GM12891 (cell line): ENCODE measurements at regions not wholly inside any gene's neighbourhood (a gene's known extent, or its start where the extent isn't known, plus 50 kb on each side); places are given as distances from the start of the nearest gene placed in this dataset.
A peak's percentile ranks its signal among the peaks of the same experiment; 100 is the strongest.
"Not testable (repeated sequence)": the region's sequence is repeated elsewhere in the genome, so short reads cannot be mapped to it uniquely, and the experiment has no call there.

Experiments
- DNase-seq: peaks from one replicate; pipeline ENCODE4 v3.0.0; 2011; ENCODE audit warnings: low spot score; ENCODE audit not compliant: insufficient read length
- FAIRE-seq: peaks from 2 replicates; lab custom pipeline; 2011; peaks lifted over from hg19 to GRCh38; lab: Jason Lieb, UNC
- PAX5 ChIP-seq: IDR thresholded peaks from 2 replicates; pipeline ENCODE4 v1.6.1; 2011; ENCODE audit warnings: low read length, moderate library complexity, mild to moderate bottlenecking; ENCODE audit not compliant: insufficient read depth, severe bottlenecking
- POLR2A ChIP-seq: IDR thresholded peaks from 2 replicates; pipeline ENCODE4 v1.6.1; 2011; ENCODE audit warnings: low read depth, low read length, control low read depth
- POLR2AphosphoS5 ChIP-seq: IDR thresholded peaks from 2 replicates; pipeline ENCODE4 v1.6.1; 2011; ENCODE audit warnings: low read depth, low read length, control low read depth
- POU2F2 ChIP-seq: IDR thresholded peaks from 2 replicates; pipeline ENCODE4 v1.6.1; 2011; ENCODE audit warnings: low read depth, mild to moderate bottlenecking, control low read depth, low read length, moderate library complexity
- SPI1 ChIP-seq: IDR thresholded peaks from 2 replicates; pipeline ENCODE4 v1.6.1; 2011; ENCODE audit warnings: low read depth, low read length, control low read depth
- TAF1 ChIP-seq: IDR thresholded peaks from 2 replicates; pipeline ENCODE4 v1.6.1; 2011; ENCODE audit warnings: low read depth, low read length, control low read depth

DNA sequence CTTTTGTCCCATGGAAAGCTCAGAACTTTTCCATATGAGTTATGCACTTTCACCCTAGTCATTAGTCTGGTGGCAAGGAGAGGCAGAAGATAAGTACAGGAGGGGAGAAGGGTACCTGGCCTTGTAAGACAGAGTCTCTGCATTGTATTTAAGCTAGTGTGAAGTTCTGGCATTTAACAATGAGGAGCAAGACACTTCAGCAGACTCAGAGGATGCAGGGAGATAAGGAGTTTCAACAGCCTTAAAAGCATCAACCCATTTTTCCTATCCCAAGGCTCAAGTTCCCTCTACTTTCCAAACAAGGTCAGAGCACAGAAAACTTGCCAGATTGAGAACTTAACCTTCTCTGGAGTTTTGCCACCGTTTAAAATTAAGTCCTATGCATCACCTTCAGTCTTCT lies 348.2 kb upstream of the VRK2 start:
- FAIRE-seq (no peak), DNase-seq (no peak)
- TF ChIP-seq POLR2A, result no peak
- no peak for TF ChIP-seq PAX5
- TF ChIP-seq TAF1, result no peak
- TF ChIP-seq POU2F2, result no peak
- no peak for TF ChIP-seq SPI1
- no peak for TF ChIP-seq POLR2AphosphoS5

DNA sequence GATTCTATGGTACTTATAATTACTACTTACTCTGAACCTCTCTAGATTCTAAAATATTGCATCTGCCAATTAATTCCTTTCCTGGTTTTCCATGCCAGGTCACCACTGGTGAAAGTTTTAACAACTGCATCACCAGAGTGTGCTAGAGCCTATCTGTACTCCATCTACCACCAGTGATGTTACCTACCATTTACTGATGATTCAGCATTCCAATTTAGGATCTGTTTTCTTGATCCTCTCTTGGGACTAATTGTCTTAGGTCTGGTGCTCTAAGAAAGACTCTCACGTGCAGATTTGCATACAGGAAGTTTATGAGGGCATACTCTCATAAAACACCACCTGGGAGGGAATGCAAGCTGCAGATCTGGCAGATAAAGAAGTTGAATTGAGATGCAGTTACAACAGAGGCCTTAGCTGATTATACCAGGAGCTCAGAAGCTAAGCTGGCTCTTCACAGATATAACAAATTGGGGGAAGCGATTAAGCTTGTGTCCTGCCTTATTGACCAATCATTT lies 347.6 kb upstream of the VRK2 start:
- no peak for TF ChIP-seq SPI1
- TF ChIP-seq TAF1, result no peak
- no peak for TF ChIP-seq PAX5
- TF ChIP-seq POU2F2, result no peak
- no peak for TF ChIP-seq POLR2AphosphoS5
- TF ChIP-seq POLR2A, result no peak
- DNase-seq (no peak), FAIRE-seq (no peak)

DNA sequence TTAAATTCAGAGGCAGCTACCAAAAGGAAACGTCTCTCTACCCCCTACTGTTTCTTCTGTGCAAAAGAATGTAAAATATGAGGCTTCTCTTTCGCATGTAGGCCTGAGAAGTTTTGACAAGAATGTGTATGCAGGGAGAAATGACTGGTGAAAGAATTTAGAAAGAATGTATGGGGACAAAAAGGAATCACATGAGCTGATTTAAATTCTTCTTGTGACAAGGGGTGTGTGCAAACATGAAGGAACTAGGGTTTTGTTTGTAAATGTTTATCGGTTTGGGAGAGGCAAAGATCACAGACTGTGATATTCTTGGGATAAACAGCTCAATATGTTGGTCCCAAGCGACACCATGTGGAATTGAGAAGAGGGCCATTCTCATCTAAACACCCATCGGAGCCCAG lies 345.2 kb upstream of the VRK2 start:
- no peak for TF ChIP-seq POLR2A
- TF ChIP-seq PAX5, result no peak
- TF ChIP-seq POLR2AphosphoS5, result no peak
- no peak for TF ChIP-seq TAF1
- TF ChIP-seq SPI1, result no peak
- TF ChIP-seq POU2F2, result no peak
- DNase-seq (no peak), FAIRE-seq (no peak)

DNA sequence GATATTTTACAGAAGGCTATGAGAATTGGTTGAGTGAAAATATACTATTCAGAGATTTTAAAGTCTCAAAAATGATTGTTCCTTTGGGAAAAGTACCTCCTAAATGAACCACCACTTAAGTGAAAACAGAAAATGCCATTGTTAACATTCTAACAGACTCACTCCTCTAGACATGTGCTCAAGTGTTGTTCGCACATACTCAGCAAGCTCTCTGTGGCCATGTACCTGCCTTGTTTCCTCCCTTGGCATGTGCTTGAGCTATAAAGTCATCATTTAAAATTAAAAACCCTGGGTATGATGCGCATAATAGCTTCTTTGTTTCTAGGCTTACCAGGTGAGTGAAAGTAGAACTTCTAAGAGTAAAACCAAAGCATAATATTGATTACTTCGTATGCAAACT lies 343.2 kb upstream of the VRK2 start:
- no peak for DNase-seq
- no peak for TF ChIP-seq SPI1
- no peak for TF ChIP-seq POLR2A
- no peak for TF ChIP-seq POLR2AphosphoS5
- no peak for TF ChIP-seq POU2F2
- TF ChIP-seq PAX5, result no peak
- TF ChIP-seq TAF1, result no peak
- no peak for FAIRE-seq

DNA sequence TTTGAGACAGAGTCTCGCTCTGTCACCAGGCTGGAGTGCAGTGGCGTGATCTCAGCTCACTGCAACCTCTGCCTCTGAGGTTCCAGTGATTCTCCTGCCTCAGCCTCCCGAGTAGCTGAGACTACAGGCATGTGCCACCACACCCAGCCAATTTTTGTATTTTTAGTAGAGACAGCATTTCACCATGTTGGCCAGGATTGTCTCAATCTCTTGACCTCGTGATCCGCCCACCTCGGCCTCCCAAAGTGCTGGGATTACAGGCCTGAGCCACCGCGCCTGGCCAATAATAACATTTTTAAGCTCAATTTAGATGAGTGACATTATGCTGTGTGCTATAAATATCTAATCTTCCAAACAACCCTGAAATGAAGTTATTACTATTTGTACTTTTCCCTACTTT lies 338.8 kb upstream of the VRK2 start:
- DNase-seq, FAIRE-seq: not testable (repeated sequence)

DNA sequence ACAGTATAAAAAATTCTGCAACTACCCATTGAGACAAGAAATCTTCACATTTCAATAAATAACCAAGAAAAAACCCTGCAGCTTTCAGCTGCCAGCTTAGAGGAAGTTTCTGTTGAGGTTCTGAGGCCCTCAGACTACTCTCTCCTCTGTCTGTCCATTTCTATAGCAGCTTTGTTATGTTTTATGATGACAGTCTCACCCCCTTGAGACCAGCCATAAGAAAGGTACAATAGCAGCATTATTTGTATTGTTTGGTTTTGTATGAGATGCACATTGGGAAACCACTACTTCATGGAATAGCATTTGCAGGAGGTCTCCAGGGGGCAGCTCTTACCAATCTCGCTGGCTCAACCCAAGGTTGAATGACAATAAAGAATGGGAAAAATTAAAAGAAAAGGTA lies 334.6 kb upstream of the VRK2 start:
- no peak for TF ChIP-seq TAF1
- no peak for TF ChIP-seq POLR2A
- TF ChIP-seq SPI1, result no peak
- TF ChIP-seq PAX5, result no peak
- TF ChIP-seq POU2F2, result no peak
- TF ChIP-seq POLR2AphosphoS5, result no peak
- no peak for FAIRE-seq
- no peak for DNase-seq

DNA sequence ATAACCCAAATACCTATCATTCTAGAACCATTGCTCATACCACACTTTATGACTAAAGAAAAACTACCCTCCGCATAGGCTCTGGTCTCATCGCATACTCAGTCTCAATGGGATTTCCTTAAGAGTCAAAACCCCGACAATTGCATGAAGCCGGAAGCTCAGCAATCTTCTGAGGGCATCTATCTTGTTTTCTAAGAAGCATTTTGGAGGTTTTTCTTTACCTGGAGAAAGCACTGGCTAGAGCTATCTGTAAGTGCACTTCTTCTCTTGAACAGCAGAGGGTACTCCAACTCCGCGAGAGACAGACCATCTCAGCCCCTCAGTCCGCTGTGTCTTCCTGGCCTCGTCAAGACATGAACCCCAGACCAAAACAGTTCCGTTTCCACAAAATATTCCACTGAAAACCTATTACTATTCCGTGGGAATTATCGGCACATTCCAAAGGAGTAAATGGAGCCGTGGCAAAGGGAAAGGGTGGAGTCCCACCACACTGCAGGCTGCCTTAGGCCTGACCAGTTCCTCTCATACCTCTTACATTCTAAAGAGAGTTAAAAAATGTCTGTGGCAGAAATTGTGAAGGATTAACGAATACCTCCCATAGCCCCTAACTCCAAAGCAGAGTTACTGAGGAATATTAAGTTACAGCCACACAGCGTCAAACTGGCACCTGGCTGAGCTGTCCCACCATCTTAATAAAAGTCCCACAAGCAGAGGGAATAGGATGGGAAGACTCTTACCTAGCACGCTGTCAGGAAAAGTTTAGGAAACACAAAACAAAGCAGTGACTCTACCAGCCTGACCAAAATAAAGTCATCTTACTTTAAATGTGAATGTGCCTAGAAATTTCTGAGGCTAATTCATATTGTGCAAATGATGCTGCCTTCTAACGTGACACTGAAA lies 325.6 kb upstream of the VRK2 start:
- DNase-seq (peak; percentile 15), FAIRE-seq (peak; percentile 95)

DNA sequence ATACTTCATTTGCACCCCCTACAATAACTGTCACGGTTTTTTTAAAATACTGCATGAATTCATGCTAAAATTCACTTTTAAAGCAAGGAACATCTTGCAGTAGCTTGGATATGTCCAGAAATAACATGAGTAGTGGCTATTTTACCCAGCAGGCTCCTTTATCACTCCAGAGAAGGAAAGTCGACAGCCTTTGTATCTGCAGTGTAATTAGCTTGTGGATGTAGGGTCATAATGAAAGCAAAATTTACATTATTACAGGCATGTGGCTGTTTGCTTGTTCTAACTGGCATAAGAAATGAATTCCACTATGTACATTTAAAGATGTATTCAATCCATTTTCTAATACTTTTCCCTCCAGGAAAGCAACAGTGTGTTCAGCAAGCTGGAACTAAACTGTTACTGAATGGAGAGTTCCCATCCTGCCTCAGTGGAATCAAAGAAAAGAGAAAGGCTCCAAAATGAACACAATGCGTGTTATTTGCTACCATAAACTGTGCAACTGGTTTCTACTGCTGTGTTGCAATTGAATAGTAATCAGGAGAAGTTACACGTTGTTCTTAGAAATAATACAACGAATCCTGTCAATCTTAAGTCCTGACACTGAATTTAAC lies 321.2 kb upstream of the VRK2 start:
- FAIRE-seq (no peak), DNase-seq (no peak)

More for the DNA sequence above, 325.6 kb upstream of the VRK2 start:
- no peak for TF ChIP-seq POU2F2
- TF ChIP-seq POLR2A, result no peak
- no peak for TF ChIP-seq TAF1
- no peak for TF ChIP-seq POLR2AphosphoS5
- TF ChIP-seq SPI1, result no peak
- no peak for TF ChIP-seq PAX5

DNA sequence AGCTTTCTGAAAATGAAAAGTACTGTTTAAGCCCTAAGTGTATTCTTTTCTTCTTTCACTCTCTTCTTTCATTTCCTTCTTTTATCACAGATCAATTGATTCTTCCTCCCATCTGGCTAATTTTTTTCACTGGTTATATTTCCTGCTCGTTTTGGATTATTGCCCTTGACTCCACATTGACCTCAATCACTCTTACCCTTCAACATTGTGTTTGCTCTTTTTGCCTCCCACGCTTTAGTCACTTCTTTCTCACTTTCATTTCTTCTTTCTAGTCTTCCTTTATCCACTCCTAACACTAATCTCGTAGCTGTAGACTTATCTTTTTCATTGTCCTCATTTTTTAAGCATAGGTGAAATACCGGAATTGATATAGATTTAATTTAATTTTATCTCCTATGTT lies 320.3 kb upstream of the VRK2 start:
- DNase-seq (no peak), FAIRE-seq (peak; percentile 48)
- peak; percentile 66 for TF ChIP-seq SPI1
- TF ChIP-seq POU2F2, result no peak
- no peak for TF ChIP-seq POLR2AphosphoS5
- TF ChIP-seq POLR2A, result no peak

More for the DNA sequence above, 321.2 kb upstream of the VRK2 start:
- TF ChIP-seq SPI1 (no peak), PAX5 (no peak), POLR2AphosphoS5 (no peak), POU2F2 (no peak), TAF1 (no peak), POLR2A (no peak)
